ENCODE measurements at regions not wholly inside any gene's neighbourhood (a gene's known extent, or its start where the extent isn't known, plus 50 kb on each side); places are given as distances from the start of the nearest gene placed in this dataset.

GRCh38 chr10:128310971-128311658, 184.9 kb upstream of the MKI67 start:
- BruUV-seq (replicated peaks), result no TSS peak
- intact Hi-C loops (cut with micrococcal nuclease), result no loop called here
- TF ChIP-seq CTCF (conservative IDR thresholded peaks at IDR 0.05; ENCODE audit: low read depth, low read length) (no peak), EZH2phosphoT487 (IDR thresholded peaks at IDR 0.05; ENCODE audit: borderline replicate concordance, low read length) (no peak), EZH2 (IDR thresholded peaks at IDR 0.05; ENCODE audit: low read length, unreplicated experiment) (no peak)

GRCh38 chr10:128312250-128312649, 186.0 kb upstream of the MKI67 start:
- Histone ChIP-seq H3K4me3 (ENCODE audit: low read length) (no peak overlapping the region), H3K79me2 (ENCODE audit: low read length) (no peaks in the 10 kb centered on the region), H3K4me1 (ENCODE audit: insufficient read depth, low read length) (no peaks in the 10 kb centered on the region), H3K27me3 (ENCODE audit: low read length) (peaks cover 23% of the 10 kb centered on the region), H3K27ac (ENCODE audit: low read length) (no peak overlapping the region), H3K9me2 (replicated peaks; ENCODE audit: low read length) (no peaks in the 10 kb centered on the region), H3K36me3 (ENCODE audit: low read depth, low read length) (no peaks in the 10 kb centered on the region), H3K9ac (ENCODE audit: low read length) (no peak overlapping the region), H2AFZ (ENCODE audit: low read length) (no peak overlapping the region), H3F3A (ENCODE audit: low read length, unreplicated experiment) (no peaks in the 10 kb centered on the region), H3K9me3 (ENCODE audit: low read length) (no peaks in the 10 kb centered on the region), H3K4me2 (ENCODE audit: low read length) (no peak overlapping the region), H4K20me1 (ENCODE audit: low read length) (no peaks in the 10 kb centered on the region)
- intact Hi-C loops (cut with micrococcal nuclease), result no loop called here
- ATAC-seq (no peak), DNase-seq (no peak)
- no TSS peak for BruUV-seq (replicated peaks)
- ChIA-PET CTCF (no interaction called here), POLR2A (ENCODE audit: unreplicated experiment) (no interaction called here)
- no peak for TF ChIP-seq CTCF (conservative IDR thresholded peaks at IDR 0.05; ENCODE audit: low read depth, low read length)
- TF ChIP-seq EZH2phosphoT487 (IDR thresholded peaks at IDR 0.05; ENCODE audit: borderline replicate concordance, low read length), result no peak
- TF ChIP-seq EZH2 (IDR thresholded peaks at IDR 0.05; ENCODE audit: low read length, unreplicated experiment), result no peak

More at GRCh38 chr10:128310971-128311658, 184.9 kb upstream of the MKI67 start:
- H3K9ac ChIP-seq (ENCODE audit: low read length), result no peak overlapping the region
- no peak overlapping the region for H2AFZ ChIP-seq (ENCODE audit: low read length)
- H3K4me3 ChIP-seq (ENCODE audit: low read length), result no peak overlapping the region
- H3K36me3 ChIP-seq (ENCODE audit: low read depth, low read length), result no peaks in the 10 kb centered on the region
- no peaks in the 10 kb centered on the region for H3K79me2 ChIP-seq (ENCODE audit: low read length)
- ATAC-seq (no peak), DNase-seq (no peak)
- H3F3A ChIP-seq (ENCODE audit: low read length, unreplicated experiment), result no peaks in the 10 kb centered on the region
- no peak overlapping the region for H3K4me2 ChIP-seq (ENCODE audit: low read length)
- H3K4me1 ChIP-seq (ENCODE audit: insufficient read depth, low read length), result no peaks in the 10 kb centered on the region
- ChIA-PET CTCF (no interaction called here), POLR2A (ENCODE audit: unreplicated experiment) (no interaction called here)
- peaks cover 22% of the 10 kb centered on the region for H3K27me3 ChIP-seq (ENCODE audit: low read length)
- H3K9me3 ChIP-seq (ENCODE audit: low read length), result no peaks in the 10 kb centered on the region
- no peaks in the 10 kb centered on the region for H4K20me1 ChIP-seq (ENCODE audit: low read length)
- H3K27ac ChIP-seq (ENCODE audit: low read length), result no peak overlapping the region
- H3K9me2 ChIP-seq (replicated peaks; ENCODE audit: low read length), result no peaks in the 10 kb centered on the region

GRCh38 chr10:128314686-128315085, 188.5 kb upstream of the MKI67 start:
- no peaks in the 10 kb centered on the region for H4K20me1 ChIP-seq (ENCODE audit: low read length)
- ChIA-PET POLR2A (ENCODE audit: unreplicated experiment) (no interaction called here), CTCF (no interaction called here)
- peaks cover 23% of the 10 kb centered on the region for H3K27me3 ChIP-seq (ENCODE audit: low read length)
- H3K9me3 ChIP-seq (ENCODE audit: low read length), result no peaks in the 10 kb centered on the region
- no peak for ATAC-seq
- no peaks in the 10 kb centered on the region for H3K79me2 ChIP-seq (ENCODE audit: low read length)
- DNase-seq, result no peak
- no peak overlapping the region for H2AFZ ChIP-seq (ENCODE audit: low read length)
- TF ChIP-seq EZH2 (IDR thresholded peaks at IDR 0.05; ENCODE audit: low read length, unreplicated experiment) (no peak), EZH2phosphoT487 (IDR thresholded peaks at IDR 0.05; ENCODE audit: borderline replicate concordance, low read length) (no peak), CTCF (conservative IDR thresholded peaks at IDR 0.05; ENCODE audit: low read depth, low read length) (no peak)
- H3K4me1 ChIP-seq (ENCODE audit: insufficient read depth, low read length), result no peaks in the 10 kb centered on the region
- H3K9me2 ChIP-seq (replicated peaks; ENCODE audit: low read length), result no peaks in the 10 kb centered on the region
- no TSS peak for BruUV-seq (replicated peaks)
- H3K27ac ChIP-seq (ENCODE audit: low read length), result no peak overlapping the region
- H3K4me3 ChIP-seq (ENCODE audit: low read length), result no peak overlapping the region
- H3K4me2 ChIP-seq (ENCODE audit: low read length), result no peak overlapping the region
- no peaks in the 10 kb centered on the region for H3K36me3 ChIP-seq (ENCODE audit: low read depth, low read length)
- H3K9ac ChIP-seq (ENCODE audit: low read length), result no peak overlapping the region
- intact Hi-C loops (cut with micrococcal nuclease), result no loop called here
- H3F3A ChIP-seq (ENCODE audit: low read length, unreplicated experiment), result no peaks in the 10 kb centered on the region

All from PC-3 (cell line).